KMS-11 (cell line): ENCODE measurements at regions not wholly inside any gene's neighbourhood (a gene's known extent, or its start where the extent isn't known, plus 50 kb on each side); places are given as distances from the start of the nearest gene placed in this dataset.
"Not testable (repeated sequence)": the region's sequence is repeated elsewhere in the genome, so short reads cannot be mapped to it uniquely, and the experiment has no call there.

Experiments
- H2AFZ ChIP-seq: fragments of 200-600 bp; sonication (generic); 2 replicates; pipeline ENCODE4 v1.6.1; 2016; ENCODE audit warnings: antibody characterized with exemption, mixed run types, low read depth
- H3K27ac ChIP-seq: fragments of 200-600 bp; sonication (generic); 2 replicates; pipeline ENCODE4 v1.6.1; 2016; ENCODE audit warnings: mild to moderate bottlenecking, mixed run types
- H3K27me3 ChIP-seq: fragments of 200-600 bp; sonication (generic); 2 replicates; pipeline ENCODE4 v1.6.1; 2017; ENCODE audit warnings: mild to moderate bottlenecking, low read depth, mixed run types, moderate library complexity; ENCODE audit not compliant: insufficient read depth
- H3K36me3 ChIP-seq: fragments of 200-600 bp; sonication (generic); 2 replicates; pipeline ENCODE4 v1.6.1; 2017; ENCODE audit warnings: mild to moderate bottlenecking, mixed run types; ENCODE audit not compliant: insufficient read depth
- H3K4me1 ChIP-seq: fragments of 200-600 bp; sonication (generic); 2 replicates; pipeline ENCODE4 v1.6.1; 2016; ENCODE audit warnings: mild to moderate bottlenecking, low read depth, mixed run types; ENCODE audit not compliant: poor library complexity, severe bottlenecking
- H3K4me2 ChIP-seq: fragments of 200-600 bp; sonication (generic); 2 replicates; pipeline ENCODE4 v1.7.0; 2016; ENCODE audit warnings: mild to moderate bottlenecking, mixed run types
- H3K4me3 ChIP-seq: fragments of 200-600 bp; sonication (generic); IDR thresholded peaks from 2 replicates; pipeline ENCODE4 v1.6.1; 2017; ENCODE audit warnings: low read depth, low read length, mixed read lengths; ENCODE audit not compliant: insufficient read depth
- H3K79me2 ChIP-seq: fragments of 200-600 bp; sonication (generic); 2 replicates; pipeline ENCODE4 v1.6.1; 2016; ENCODE audit warnings: low read depth, mixed run types; ENCODE audit not compliant: insufficient read depth
- H3K9ac ChIP-seq: fragments of 200-600 bp; sonication (generic); 2 replicates; pipeline ENCODE4 v1.6.1; 2016; ENCODE audit warnings: mild to moderate bottlenecking, mixed run types
- H4K20me1 ChIP-seq: fragments of 200-600 bp; sonication (generic); 2 replicates; pipeline ENCODE4 v1.6.1; 2016; ENCODE audit warnings: mild to moderate bottlenecking, mixed run types; ENCODE audit not compliant: insufficient read depth
- CTCF ChIP-seq: fragments of 200-600 bp; sonication (generic); conservative IDR thresholded peaks from 2 replicates; pipeline ENCODE4 v1.6.1; 2017; ENCODE audit warnings: low read depth, mild to moderate bottlenecking, antibody characterized with exemption, low read length, moderate library complexity, mixed read lengths

GRCh38 chr11:116339306-116340098, 433.3 kb downstream of the BUD13 start:
- no peak overlapping the region for H3K9ac ChIP-seq
- no peak for TF ChIP-seq CTCF
- no peaks in the 10 kb centered on the region for H3K79me2 ChIP-seq

DNA sequence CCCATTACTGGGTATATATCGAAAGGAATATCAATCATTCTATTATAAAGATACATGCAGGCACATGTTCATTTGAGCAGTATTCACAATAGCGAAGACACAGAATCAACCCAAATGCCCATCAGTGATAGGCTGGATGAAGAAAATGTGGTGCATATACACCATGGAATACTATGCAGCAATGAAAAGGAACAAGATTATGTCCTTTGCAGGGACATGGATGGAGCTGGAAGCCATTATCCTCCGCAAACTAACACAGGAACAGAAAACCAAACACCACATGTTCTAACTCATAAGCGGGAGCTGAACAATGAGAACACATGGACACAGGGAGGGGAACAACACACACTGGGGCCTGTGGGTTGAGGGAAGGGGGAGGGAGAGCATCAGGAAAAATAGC, 434.3 kb downstream of the BUD13 start:
- H3K36me3 ChIP-seq, H3K79me2 ChIP-seq: not testable (repeated sequence)

More at GRCh38 chr11:116339306-116340098, 433.3 kb downstream of the BUD13 start:
- H3K27ac ChIP-seq: no peak overlapping the region
- H3K4me2 ChIP-seq: no peak overlapping the region
- no peak overlapping the region for H3K4me3 ChIP-seq
- H3K36me3 ChIP-seq: no peaks in the 10 kb centered on the region
- no peak overlapping the region for H2AFZ ChIP-seq
- H3K4me1 ChIP-seq: no peaks in the 10 kb centered on the region
- H4K20me1 ChIP-seq: no peaks in the 10 kb centered on the region
- H3K27me3 ChIP-seq: no peaks in the 10 kb centered on the region

GRCh38 chr11:116336540-116336939, 436.2 kb downstream of the BUD13 start:
- no peak overlapping the region for H2AFZ ChIP-seq
- no peak overlapping the region for H3K9ac ChIP-seq
- H3K36me3 ChIP-seq: no peaks in the 10 kb centered on the region
- no peak overlapping the region for H3K4me3 ChIP-seq
- H3K4me2 ChIP-seq: no peak overlapping the region
- no peaks in the 10 kb centered on the region for H4K20me1 ChIP-seq
- H3K27ac ChIP-seq: no peak overlapping the region
- H3K4me1 ChIP-seq: no peaks in the 10 kb centered on the region
- no peaks in the 10 kb centered on the region for H3K79me2 ChIP-seq
- H3K27me3 ChIP-seq: no peaks in the 10 kb centered on the region
- TF ChIP-seq CTCF: no peak

More for the DNA sequence above, 434.3 kb downstream of the BUD13 start:
- H3K9ac ChIP-seq, H3K4me2 ChIP-seq, H3K4me1 ChIP-seq, H3K4me3 ChIP-seq, H4K20me1 ChIP-seq, H2AFZ ChIP-seq, H3K27me3 ChIP-seq, H3K27ac ChIP-seq: not testable (repeated sequence)

GRCh38 chr11:116335891-116336290, 436.9 kb downstream of the BUD13 start:
- Histone ChIP-seq H3K27me3 (no peaks in the 10 kb centered on the region), H3K36me3 (no peaks in the 10 kb centered on the region), H3K27ac (no peak overlapping the region), H3K4me2 (no peak overlapping the region), H4K20me1 (no peaks in the 10 kb centered on the region), H2AFZ (no peak overlapping the region), H3K4me3 (no peak overlapping the region), H3K4me1 (no peaks in the 10 kb centered on the region), H3K9ac (no peak overlapping the region), H3K79me2 (no peaks in the 10 kb centered on the region)
- no peak for TF ChIP-seq CTCF

GRCh38 chr11:116335078-116335477, 437.7 kb downstream of the BUD13 start:
- Histone ChIP-seq H2AFZ (no peak overlapping the region), H3K27me3 (no peaks in the 10 kb centered on the region), H3K4me1 (no peaks in the 10 kb centered on the region), H3K36me3 (no peaks in the 10 kb centered on the region), H3K27ac (no peak overlapping the region), H3K4me3 (no peak overlapping the region), H4K20me1 (no peaks in the 10 kb centered on the region), H3K9ac (no peak overlapping the region), H3K4me2 (no peak overlapping the region), H3K79me2 (no peaks in the 10 kb centered on the region)
- no peak for TF ChIP-seq CTCF
